ENCODE measurements at regions not wholly inside any gene's neighbourhood (a gene's known extent, or its start where the extent isn't known, plus 50 kb on each side); places are given as distances from the start of the nearest gene placed in this dataset.

- TF ChIP-seq EZH2phosphoT487 (IDR thresholded peaks at IDR 0.05; ENCODE audit: insufficient read depth, low read depth) (no peak), EZH2 (IDR thresholded peaks at IDR 0.05; ENCODE audit: insufficient read depth, poor library complexity, severe bottlenecking) (no peak)
Measured at GRCh38 chr14:54226103-54226502, 170.7 kb upstream of the CDKN3 start.

Measured in GM23248 (cell line).